ENCODE measurements at regions not wholly inside any gene's neighbourhood (a gene's known extent, or its start where the extent isn't known, plus 50 kb on each side); places are given as distances from the start of the nearest gene placed in this dataset.

DNA sequence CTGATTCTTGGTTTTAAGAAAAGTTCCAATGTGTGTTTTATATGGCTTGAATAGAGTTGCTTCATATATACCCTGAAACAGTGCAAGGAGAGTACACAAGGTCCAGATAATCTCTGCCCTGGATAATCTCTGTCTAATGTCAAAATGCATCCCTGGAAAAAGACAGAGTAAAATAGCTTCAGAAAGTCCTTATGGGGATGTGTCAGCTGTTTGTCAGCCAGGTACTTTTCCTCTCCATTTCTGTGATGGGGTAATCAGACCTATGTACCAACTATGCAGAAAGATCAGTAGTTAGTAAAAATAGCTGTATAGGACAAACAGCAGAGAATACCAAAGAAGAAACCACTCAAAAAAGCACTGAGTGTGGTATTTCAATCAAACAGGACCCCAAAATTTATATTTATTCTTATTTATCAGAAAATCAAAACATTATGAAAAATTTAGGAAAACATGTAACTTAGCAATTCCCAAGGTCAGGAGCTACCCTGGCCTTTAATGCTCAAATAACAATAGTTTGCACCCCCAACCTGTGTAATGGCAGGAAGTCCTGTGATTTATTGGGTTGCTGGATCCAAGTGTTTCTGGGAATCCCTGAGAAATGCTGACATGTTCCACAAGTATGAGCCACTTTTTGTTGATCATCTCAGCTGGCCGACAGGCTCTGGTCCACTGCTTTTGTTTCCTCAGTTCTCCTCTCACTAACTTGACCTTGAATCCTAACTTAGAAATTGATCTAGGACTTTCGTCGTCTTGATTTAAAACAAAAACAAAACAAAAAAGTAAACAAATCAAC, 69.6 kb downstream of the MDH1 start:
- no peak for TF ChIP-seq HCFC1 (IDR thresholded peaks at IDR 0.05; ENCODE audit: low read length)
- TF ChIP-seq, protein P1, sequence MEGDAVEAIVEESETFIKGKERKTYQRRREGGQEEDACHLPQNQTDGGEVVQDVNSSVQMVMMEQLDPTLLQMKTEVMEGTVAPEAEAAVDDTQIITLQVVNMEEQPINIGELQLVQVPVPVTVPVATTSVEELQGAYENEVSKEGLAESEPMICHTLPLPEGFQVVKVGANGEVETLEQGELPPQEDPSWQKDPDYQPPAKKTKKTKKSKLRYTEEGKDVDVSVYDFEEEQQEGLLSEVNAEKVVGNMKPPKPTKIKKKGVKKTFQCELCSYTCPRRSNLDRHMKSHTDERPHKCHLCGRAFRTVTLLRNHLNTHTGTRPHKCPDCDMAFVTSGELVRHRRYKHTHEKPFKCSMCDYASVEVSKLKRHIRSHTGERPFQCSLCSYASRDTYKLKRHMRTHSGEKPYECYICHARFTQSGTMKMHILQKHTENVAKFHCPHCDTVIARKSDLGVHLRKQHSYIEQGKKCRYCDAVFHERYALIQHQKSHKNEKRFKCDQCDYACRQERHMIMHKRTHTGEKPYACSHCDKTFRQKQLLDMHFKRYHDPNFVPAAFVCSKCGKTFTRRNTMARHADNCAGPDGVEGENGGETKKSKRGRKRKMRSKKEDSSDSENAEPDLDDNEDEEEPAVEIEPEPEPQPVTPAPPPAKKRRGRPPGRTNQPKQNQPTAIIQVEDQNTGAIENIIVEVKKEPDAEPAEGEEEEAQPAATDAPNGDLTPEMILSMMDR (IDR thresholded peaks at IDR 0.05 in 2 of 3, conservative IDR thresholded peaks at IDR 0.05 in 1 of 3; ENCODE audit: control insufficient read depth in 2 of 3, extremely low read depth in 1 of 3, insufficient read depth in 1 of 3, low read depth in 3 of 3, low read length in 3 of 3) = no peak
- no peak for TF ChIP-seq PAX5 (IDR thresholded peaks at IDR 0.05; ENCODE audit: borderline replicate concordance, low read depth, low read length)
- TF ChIP-seq RELA (IDR thresholded peaks at IDR 0.05; ENCODE audit: borderline replicate concordance, partially characterized antibody) = no peak
- TF ChIP-seq SUZ12 (IDR thresholded peaks at IDR 0.05; ENCODE audit: unreplicated experiment) = no peak
- TF ChIP-seq GABPA (IDR thresholded peaks at IDR 0.05; ENCODE audit: low read depth) = no peak
- TF ChIP-seq SMC3 (IDR thresholded peaks at IDR 0.05; ENCODE audit: borderline replicate concordance, low read length) = no peak
- no peak for TF ChIP-seq RFX5 (IDR thresholded peaks at IDR 0.05; ENCODE audit: low read depth, low read length)
- TF ChIP-seq MTA2 (IDR thresholded peaks at IDR 0.05; ENCODE audit: low read depth) = no peak
- TF ChIP-seq TAF1 (IDR thresholded peaks at IDR 0.05; ENCODE audit: borderline replicate concordance, low read depth, low read length) = no peak
- no peak for TF ChIP-seq STAT3 (IDR thresholded peaks at IDR 0.05; ENCODE audit: low read depth, low read length)
- no peak for TF ChIP-seq EP300 (IDR thresholded peaks at IDR 0.05; ENCODE audit: borderline replicate concordance in 1 of 2, control insufficient read depth in 1 of 2, low read depth in 2 of 2, low read length in 2 of 2)

All from GM12878 (cell line).